Esophagus squamous epithelium (tissue), 4 donors: ENCODE measurements at regions not wholly inside any gene's neighbourhood (a gene's known extent, or its start where the extent isn't known, plus 50 kb on each side); places are given as distances from the start of the nearest gene placed in this dataset.

Experiments used
- POLR2A ChIP-seq, 4 donors: fragments of 450-650 bp; IDR thresholded peaks; one replicate each; pipeline ENCODE4 v1.6.1; 2017; ENCODE audit warnings: antibody characterized with exemption in 4 of 4, mild to moderate bottlenecking in 4 of 4, moderate library complexity in 3 of 4
- TF ChIP-seq, protein P1 (sequence below), 6 experiments: fragments of 450-650 bp in 4 of 6; fragments of 200-600 bp in 2 of 6; sonication (generic) in 2 of 6; IDR thresholded peaks; one replicate each; pipeline ENCODE4 v1.5.1; 2016 to 2019; ENCODE audit warnings: antibody characterized with exemption in 6 of 6, mild to moderate bottlenecking in 4 of 6, moderate library complexity in 4 of 6

DNA sequence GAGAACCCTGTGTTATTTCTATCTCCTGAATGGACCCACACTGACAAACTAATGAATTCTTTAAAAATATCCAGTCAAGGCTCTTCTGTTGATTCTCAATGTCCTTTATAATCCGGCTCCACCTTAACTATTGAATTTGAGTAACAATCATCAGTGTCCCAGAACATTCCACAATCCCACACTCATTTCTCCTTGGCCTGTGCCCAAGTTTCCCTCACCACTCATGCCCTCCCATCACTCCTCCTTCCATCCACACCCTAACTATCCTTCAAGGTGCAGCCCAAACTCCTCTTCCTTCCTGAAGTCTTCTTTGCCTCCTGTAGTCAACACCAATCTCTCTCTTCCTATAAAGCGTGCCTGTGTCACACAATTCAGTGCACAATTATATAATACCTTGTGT is 106.1 kb downstream of the NUDT12 start:
- TF ChIP-seq POLR2A (IDR thresholded peaks at IDR 0.05) = no peak
- TF ChIP-seq, protein P1, sequence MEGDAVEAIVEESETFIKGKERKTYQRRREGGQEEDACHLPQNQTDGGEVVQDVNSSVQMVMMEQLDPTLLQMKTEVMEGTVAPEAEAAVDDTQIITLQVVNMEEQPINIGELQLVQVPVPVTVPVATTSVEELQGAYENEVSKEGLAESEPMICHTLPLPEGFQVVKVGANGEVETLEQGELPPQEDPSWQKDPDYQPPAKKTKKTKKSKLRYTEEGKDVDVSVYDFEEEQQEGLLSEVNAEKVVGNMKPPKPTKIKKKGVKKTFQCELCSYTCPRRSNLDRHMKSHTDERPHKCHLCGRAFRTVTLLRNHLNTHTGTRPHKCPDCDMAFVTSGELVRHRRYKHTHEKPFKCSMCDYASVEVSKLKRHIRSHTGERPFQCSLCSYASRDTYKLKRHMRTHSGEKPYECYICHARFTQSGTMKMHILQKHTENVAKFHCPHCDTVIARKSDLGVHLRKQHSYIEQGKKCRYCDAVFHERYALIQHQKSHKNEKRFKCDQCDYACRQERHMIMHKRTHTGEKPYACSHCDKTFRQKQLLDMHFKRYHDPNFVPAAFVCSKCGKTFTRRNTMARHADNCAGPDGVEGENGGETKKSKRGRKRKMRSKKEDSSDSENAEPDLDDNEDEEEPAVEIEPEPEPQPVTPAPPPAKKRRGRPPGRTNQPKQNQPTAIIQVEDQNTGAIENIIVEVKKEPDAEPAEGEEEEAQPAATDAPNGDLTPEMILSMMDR (IDR thresholded peaks at IDR 0.05) = no peak
